Effector memory CD4-positive, alpha-beta T cell (primary cell): ENCODE measurements at regions not wholly inside any gene's neighbourhood (a gene's known extent, or its start where the extent isn't known, plus 50 kb on each side); places are given as distances from the start of the nearest gene placed in this dataset.

ENCODE experiments used
- DNase-seq, 3 donors: peaks; one replicate each; pipeline ENCODE4 v3.0.0-alpha.2; 2020
- H3K27ac ChIP-seq: 2 replicates; pipeline ENCODE4 v1.7.0; 2013; ENCODE audit warnings: mild to moderate bottlenecking, low read length, moderate library complexity; ENCODE audit not compliant: insufficient read depth, poor library complexity, severe bottlenecking
- H3K27me3 ChIP-seq: replicated peaks from 2 replicates; pipeline ENCODE4 v1.7.0; 2013; ENCODE audit warnings: mild to moderate bottlenecking, low read length; ENCODE audit not compliant: insufficient read depth, control insufficient read depth, poor library complexity, severe bottlenecking
- H3K36me3 ChIP-seq: 2 replicates; pipeline ENCODE4 v1.7.0; 2013; ENCODE audit warnings: mild to moderate bottlenecking, low read length, moderate library complexity; ENCODE audit not compliant: control insufficient read depth, insufficient read depth
- H3K4me1 ChIP-seq: 2 replicates; pipeline ENCODE4 v1.7.0; 2013; ENCODE audit warnings: low read length, mild to moderate bottlenecking; ENCODE audit not compliant: control insufficient read depth, insufficient read depth, poor library complexity, severe bottlenecking
- H3K4me3 ChIP-seq: 2 replicates; pipeline ENCODE4 v1.7.0; 2013; ENCODE audit warnings: low read length, low read depth, mild to moderate bottlenecking; ENCODE audit not compliant: insufficient read depth, poor library complexity, severe bottlenecking
- H3K9me3 ChIP-seq: 2 replicates; pipeline ENCODE4 v1.7.0; 2013; ENCODE audit warnings: mild to moderate bottlenecking, low read length, moderate library complexity; ENCODE audit not compliant: control insufficient read depth

DNA sequence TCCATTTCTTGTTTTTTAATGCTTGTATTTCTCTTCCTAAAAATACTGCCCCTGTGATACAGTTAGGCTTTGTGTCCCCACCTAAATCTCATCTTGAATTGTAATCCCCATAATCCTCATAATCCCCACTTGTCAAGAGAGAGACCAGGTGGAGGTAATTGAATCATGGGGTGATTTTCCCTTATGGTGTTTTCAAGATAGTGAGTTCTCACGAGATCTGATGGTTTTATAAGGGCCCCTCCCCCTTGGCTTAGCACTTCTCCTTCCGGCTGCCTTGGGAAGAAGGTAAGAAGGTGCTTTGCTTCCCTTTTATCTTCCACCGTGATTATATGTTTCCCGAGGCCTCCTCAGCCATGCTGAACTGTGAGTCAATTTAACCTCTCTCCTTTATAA, 227.4 kb downstream of the MAN2A1 start:
- Histone ChIP-seq H3K27ac (no peak overlapping the region), H3K27me3 (no peaks in the 10 kb centered on the region), H3K4me1 (peaks cover 3% of the 10 kb centered on the region), H3K4me3 (no peak overlapping the region), H3K36me3 (no peaks in the 10 kb centered on the region), H3K9me3 (no peaks in the 10 kb centered on the region)
- no peak for DNase-seq

DNA sequence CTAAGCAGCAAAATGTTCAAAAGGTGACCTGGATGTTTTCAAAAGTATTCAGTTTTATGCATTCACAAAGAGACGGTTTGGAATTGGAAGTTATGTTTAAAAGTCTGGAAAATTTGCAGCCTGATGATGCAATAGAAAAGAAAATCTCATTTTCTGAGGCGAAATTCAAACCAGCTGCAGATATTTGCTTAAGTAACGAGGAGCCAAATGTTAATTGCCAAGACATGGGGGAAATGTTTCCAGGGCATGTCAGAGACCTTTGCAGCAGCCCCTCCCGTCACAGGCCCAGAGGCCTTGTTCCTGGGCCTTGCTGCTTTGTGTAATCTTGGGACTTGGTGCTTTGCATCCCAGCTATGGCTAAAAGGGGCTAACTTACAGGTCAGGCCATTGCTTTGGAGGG, 228.2 kb downstream of the MAN2A1 start:
- no peaks in the 10 kb centered on the region for H3K27me3 ChIP-seq
- H3K4me1 ChIP-seq = peaks cover 9% of the 10 kb centered on the region
- no peaks in the 10 kb centered on the region for H3K9me3 ChIP-seq
- H3K27ac ChIP-seq = no peak overlapping the region
- H3K36me3 ChIP-seq = no peaks in the 10 kb centered on the region
- no peak for DNase-seq
- no peak overlapping the region for H3K4me3 ChIP-seq

DNA sequence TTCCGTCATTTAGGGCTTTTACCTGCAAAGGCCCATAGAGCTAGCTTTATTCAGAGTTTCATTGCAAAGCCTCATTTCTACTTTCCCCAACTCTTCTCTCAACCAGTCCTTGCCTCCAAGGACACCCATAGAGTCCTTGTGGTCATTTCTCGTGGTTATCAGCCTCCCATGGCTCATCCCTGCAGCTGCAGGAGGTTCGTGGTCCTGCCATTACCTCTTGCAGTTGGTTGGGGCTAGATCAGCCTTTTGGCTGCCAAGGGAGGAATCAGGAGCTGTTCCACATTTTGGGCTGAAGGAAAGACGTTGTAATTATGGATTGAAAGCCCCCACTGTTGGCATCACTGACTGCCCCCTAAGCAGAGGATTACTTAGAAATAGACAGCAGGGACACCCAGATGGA, 231.0 kb downstream of the MAN2A1 start:
- H3K4me3 ChIP-seq = no peak overlapping the region
- peak overlapping the region; percentile 44 for H3K27ac ChIP-seq
- H3K36me3 ChIP-seq = no peaks in the 10 kb centered on the region
- peaks cover 9% of the 10 kb centered on the region for H3K4me1 ChIP-seq
- no peak for DNase-seq
- no peaks in the 10 kb centered on the region for H3K9me3 ChIP-seq
- H3K27me3 ChIP-seq = no peaks in the 10 kb centered on the region

DNA sequence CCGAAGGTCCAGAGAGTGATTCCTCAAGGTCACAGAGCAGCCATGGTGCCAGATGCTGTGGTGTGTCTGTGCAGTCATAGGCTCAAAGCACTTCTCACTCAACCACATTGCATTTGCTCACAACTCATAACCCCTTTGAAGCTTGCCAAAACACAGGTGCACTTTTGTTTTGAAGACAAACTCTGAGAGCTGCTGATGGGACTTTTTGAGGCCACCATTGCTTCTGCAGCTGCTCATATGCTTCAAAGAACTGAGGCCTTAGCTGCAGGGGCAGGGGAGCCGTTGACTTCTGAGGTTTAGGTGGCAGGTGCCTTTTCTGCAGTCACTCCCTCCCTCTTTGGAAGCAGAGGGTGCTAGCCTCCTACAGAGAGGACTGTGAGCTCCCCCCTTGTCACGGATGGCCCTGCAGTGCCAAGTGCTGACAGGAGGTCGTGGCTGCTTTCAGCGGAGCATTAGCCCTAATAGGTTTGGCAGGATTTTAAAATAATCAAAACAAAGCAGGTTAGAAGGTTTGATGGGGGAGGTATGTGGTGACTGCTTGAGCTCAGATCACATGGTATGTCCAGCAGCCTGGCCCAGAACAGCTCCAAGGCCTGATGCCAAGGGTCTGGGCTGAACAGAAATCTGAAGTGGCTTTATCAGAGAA, 232.1 kb downstream of the MAN2A1 start:
- Histone ChIP-seq H3K36me3 (no peaks in the 10 kb centered on the region), H3K27me3 (no peaks in the 10 kb centered on the region), H3K9me3 (no peaks in the 10 kb centered on the region), H3K27ac (peak overlapping the region; percentile 50), H3K4me3 (no peak overlapping the region), H3K4me1 (peaks cover 9% of the 10 kb centered on the region)
- peak in 2 of 3 donors; percentile 3 to 37 for DNase-seq

DNA sequence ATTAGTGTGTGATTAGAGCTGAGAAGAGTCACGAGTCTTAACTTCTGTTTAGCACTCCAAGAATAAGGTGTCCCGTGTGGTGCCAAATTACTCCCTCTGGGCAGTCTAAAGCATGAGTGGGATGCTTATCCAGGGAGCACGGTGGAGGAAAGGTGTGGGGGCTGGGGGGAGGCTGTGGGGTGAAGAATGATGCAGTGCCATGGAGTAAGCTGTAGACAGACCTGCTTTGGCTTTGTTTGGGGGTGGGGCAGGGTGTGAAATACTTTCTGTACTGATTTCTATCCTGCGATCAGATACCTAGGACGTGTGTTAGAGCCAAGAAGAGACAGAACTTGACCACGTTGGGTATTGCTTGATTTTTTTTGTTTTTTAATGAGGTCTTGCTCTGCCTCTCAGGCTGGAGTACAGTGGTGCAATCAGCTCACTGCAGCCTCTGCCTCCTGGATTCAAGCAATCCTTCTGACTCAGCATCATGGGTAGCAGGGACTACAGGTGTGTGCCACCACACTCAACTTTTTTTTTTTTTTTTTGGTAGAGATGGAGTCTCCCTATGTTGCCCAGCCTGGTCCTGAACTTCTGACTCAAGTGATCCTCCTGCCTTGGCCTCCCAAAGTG, 232.8 kb downstream of the MAN2A1 start:
- Histone ChIP-seq H3K27ac (peak overlapping the region; percentile 50), H3K4me1 (peaks cover 9% of the 10 kb centered on the region), H3K4me3 (no peak overlapping the region), H3K36me3 (no peaks in the 10 kb centered on the region), H3K9me3 (no peaks in the 10 kb centered on the region), H3K27me3 (no peaks in the 10 kb centered on the region)
- DNase-seq = no peak

DNA sequence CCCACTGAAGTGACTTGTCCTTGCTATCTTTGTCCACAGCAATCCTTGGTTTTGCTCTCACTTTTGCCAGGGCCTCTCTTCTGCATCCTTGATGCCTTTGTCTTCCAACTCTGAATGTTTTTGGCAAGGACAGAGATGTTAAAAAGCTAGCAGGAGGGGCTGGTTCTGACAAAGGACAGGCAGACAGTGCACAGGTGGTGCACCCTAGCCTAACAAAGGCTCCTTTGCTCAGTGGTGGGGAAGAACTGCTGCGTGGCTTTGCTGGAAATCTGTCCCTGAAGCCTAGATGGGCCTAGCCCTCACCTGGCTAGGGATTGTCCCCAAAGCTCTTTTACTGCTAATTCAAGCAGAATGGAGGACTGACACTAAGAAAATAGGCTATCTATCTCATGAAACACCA, 233.5 kb downstream of the MAN2A1 start:
- Histone ChIP-seq H3K27me3 (no peaks in the 10 kb centered on the region), H3K9me3 (no peaks in the 10 kb centered on the region), H3K36me3 (no peaks in the 10 kb centered on the region), H3K4me3 (no peak overlapping the region), H3K27ac (peak overlapping the region; percentile 50), H3K4me1 (peaks cover 9% of the 10 kb centered on the region)
- no peak for DNase-seq

DNA sequence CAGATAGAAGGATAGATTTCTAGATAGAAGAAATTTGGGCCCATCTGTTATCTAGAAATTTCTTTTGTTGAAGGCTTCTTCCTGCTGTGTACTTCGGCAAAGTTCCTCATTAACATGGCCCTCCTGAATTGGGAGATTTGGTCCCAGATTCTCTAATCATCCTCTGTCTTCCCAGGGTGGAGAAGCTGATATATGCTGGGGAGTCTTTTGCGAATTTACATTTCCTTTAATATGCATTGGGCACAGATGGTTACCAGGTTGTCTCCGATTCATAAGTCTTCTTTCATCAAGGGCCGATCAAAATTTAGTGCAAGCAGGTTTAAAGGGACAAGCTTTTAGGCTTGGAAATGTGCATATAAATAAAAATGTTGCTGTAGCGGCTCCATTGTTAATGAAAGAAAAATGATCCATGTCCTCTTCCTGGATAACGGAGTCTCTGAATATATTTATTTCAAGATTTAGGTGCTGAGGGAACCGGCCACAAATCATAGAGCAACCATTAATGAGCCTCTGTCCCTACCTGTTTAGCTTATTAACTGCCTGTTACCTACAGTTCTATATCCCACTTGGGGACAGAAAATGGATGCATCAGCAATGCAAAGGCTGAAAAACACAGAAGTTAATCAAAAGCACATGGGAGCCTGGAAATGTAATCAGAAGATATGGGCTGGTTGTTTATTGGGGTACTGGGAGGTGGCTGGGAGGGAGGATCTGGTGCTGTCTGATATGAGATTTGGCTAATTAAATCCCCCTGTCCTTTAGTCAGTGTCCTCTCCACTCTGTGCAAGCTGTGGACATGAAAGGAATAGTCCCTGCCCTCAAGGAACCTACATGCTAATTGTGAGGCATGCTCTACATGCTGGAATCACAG, 234.7 kb downstream of the MAN2A1 start:
- H3K4me1 ChIP-seq = peaks cover 9% of the 10 kb centered on the region
- H3K27me3 ChIP-seq = no peaks in the 10 kb centered on the region
- no peaks in the 10 kb centered on the region for H3K9me3 ChIP-seq
- DNase-seq = no peak
- no peak overlapping the region for H3K27ac ChIP-seq
- no peak overlapping the region for H3K4me3 ChIP-seq
- H3K36me3 ChIP-seq = no peaks in the 10 kb centered on the region

DNA sequence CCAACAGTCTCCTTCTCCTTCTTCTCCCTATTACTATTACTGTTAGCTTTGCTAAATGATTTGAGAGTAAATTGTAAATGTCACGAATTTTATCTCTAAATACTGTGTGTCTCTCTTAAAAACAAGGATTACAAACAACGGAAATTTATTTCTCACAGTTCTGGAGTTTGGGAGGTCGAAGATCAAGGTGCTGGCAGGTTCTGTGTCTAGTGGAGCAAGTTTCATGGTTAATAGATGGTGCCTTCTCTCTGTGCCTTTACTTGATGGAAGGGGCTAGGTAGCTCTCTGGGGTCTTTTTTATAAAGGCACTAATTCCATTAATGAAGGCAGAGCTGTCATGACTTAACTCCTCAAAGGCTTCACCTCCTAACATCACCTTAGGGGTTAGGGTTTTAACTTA, 237.9 kb downstream of the MAN2A1 start:
- Histone ChIP-seq H3K27ac (no peak overlapping the region), H3K27me3 (no peaks in the 10 kb centered on the region), H3K9me3 (no peaks in the 10 kb centered on the region), H3K4me3 (no peak overlapping the region), H3K4me1 (peaks cover 1% of the 10 kb centered on the region), H3K36me3 (no peaks in the 10 kb centered on the region)
- DNase-seq = no peak

DNA sequence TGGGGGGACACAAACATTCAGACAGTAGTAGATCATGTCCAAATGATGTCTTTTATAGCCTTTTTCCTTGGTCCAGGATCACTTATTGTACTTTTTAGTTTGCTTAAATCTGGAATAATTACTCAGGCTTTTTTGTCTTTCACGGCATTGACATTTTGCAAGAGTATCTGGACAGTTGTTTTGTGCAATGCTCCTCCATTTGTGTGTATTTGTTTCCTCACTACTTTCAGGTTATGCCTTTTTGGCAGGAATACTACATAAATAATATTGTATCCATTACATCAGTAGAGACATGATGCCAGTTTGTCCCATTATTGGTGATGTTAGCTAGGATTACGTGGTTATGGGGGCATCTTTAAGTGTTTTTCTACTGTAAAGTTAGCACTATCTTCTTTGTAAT, 238.3 kb downstream of the MAN2A1 start:
- H3K27me3 ChIP-seq = no peaks in the 10 kb centered on the region
- H3K36me3 ChIP-seq = no peaks in the 10 kb centered on the region
- H3K27ac ChIP-seq = no peak overlapping the region
- H3K4me1 ChIP-seq = no peaks in the 10 kb centered on the region
- DNase-seq = no peak
- H3K9me3 ChIP-seq = no peaks in the 10 kb centered on the region
- H3K4me3 ChIP-seq = no peak overlapping the region

DNA sequence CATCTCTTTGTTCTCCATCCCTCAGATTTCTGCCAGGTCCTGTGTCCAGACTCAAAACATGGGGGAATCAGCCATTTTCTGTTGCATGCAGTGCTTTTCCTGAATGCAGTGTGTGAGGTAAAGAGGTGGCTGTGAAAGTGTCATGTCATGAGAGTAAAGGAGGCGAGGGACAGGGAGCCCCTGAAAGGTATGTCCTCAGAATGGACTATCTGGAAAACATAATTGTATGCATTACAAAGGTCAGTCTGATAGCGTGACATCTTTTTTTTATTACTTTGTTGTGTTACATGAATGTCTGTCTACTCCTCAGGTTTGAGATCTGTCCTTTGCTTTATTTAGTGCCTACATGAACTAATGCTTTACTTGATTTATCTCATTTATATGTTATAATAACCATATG, 239.1 kb downstream of the MAN2A1 start:
- Histone ChIP-seq H3K4me3 (no peak overlapping the region), H3K36me3 (no peaks in the 10 kb centered on the region), H3K27ac (no peak overlapping the region), H3K9me3 (no peaks in the 10 kb centered on the region), H3K4me1 (no peaks in the 10 kb centered on the region), H3K27me3 (no peaks in the 10 kb centered on the region)
- DNase-seq = no peak
